IMR-90 (cell line): ENCODE measurements at regions not wholly inside any gene's neighbourhood (a gene's known extent, or its start where the extent isn't known, plus 50 kb on each side); places are given as distances from the start of the nearest gene placed in this dataset.

Source experiments
- ATAC-seq: fragments of 200-7000 bp; cut with Tn5 transposase; 2 replicates; pipeline ENCODE4 v1.9.1; 2020; ENCODE audit warnings: low read depth, mild to moderate bottlenecking, moderate library complexity
- BruUV-seq: library from RNA; stranded (reverse); fragments of 400-500 nt; replicated peaks from 2 replicates; lab custom pipeline; 2021; lab: Mats Ljungman, UMichigan
- CTCF ChIA-PET: fragments of 300-600 bp; formaldehyde crosslinking; extraction: SDS; loops from one replicate; lab custom pipeline; 2021; ENCODE audit warnings: antibody characterized with exemption; lab: Yijun Ruan, JAX
- POLR2A ChIA-PET: fragments of 300-600 bp; sonication (Branson Sonifier 250); formaldehyde crosslinking; loops from one replicate; lab custom pipeline; 2022; ENCODE audit warnings: antibody characterized with exemption; ENCODE audit not compliant: unreplicated experiment; lab: Charles Lee
- DNase-seq: peaks from one replicate; pipeline ENCODE4 v3.0.0; 2013
- H2AFZ ChIP-seq: replicated peaks from 2 replicates; pipeline ENCODE3; 2013; ENCODE audit warnings: low read length, mild to moderate bottlenecking; ENCODE audit not compliant: poor library complexity
- H2AK5ac ChIP-seq: 2 replicates; pipeline ENCODE4 v1.6.1; 2013; ENCODE audit warnings: low read depth, low read length, inconsistent platforms
- H2AK9ac ChIP-seq: replicated peaks from 2 replicates; pipeline ENCODE3; 2013; ENCODE audit warnings: mild to moderate bottlenecking, low read depth, low read length, moderate library complexity; ENCODE audit not compliant: poor library complexity
- H2BK120ac ChIP-seq: 2 replicates; pipeline ENCODE4 v1.6.1; 2013; ENCODE audit warnings: low read depth, low read length, inconsistent platforms
- H2BK15ac ChIP-seq: 3 replicates; pipeline ENCODE4 v1.6.1; 2013; ENCODE audit warnings: low read depth, low read length, inconsistent platforms
- H2BK20ac ChIP-seq: 2 replicates; pipeline ENCODE4 v1.6.1; 2013; ENCODE audit warnings: low read depth, mild to moderate bottlenecking, inconsistent platforms, low read length, moderate library complexity
- H2BK5ac ChIP-seq: 2 replicates; pipeline ENCODE4 v1.6.1; 2013; ENCODE audit warnings: mild to moderate bottlenecking, low read depth, low read length, inconsistent platforms; ENCODE audit not compliant: poor library complexity, severe bottlenecking
- H3K14ac ChIP-seq: replicated peaks from 2 replicates; pipeline ENCODE4 v1.6.1; 2013; ENCODE audit warnings: low read depth, low read length, inconsistent platforms
- H3K18ac ChIP-seq: 2 replicates; pipeline ENCODE4 v1.6.1; 2013; ENCODE audit warnings: low read depth, low read length, control low read depth
- H3K23ac ChIP-seq: 2 replicates; pipeline ENCODE4 v1.6.1; 2013; ENCODE audit warnings: low read depth, low read length, inconsistent platforms
- H3K27ac ChIP-seq: 2 replicates; pipeline ENCODE4 v1.5.1; 2013; ENCODE audit warnings: mild to moderate bottlenecking, control low read depth, low read length; ENCODE audit not compliant: insufficient read depth
- H3K27me3 ChIP-seq: 2 replicates; pipeline ENCODE4 v1.6.1; 2013; ENCODE audit warnings: low read length; ENCODE audit not compliant: control insufficient read depth, insufficient read depth
- H3K36me3 ChIP-seq: 2 replicates; pipeline ENCODE4 v1.6.1; 2013; ENCODE audit warnings: low read length, mixed read lengths; ENCODE audit not compliant: control insufficient read depth, insufficient read depth
- H3K4ac ChIP-seq: 2 replicates; pipeline ENCODE4 v1.6.1; 2013; ENCODE audit warnings: low read depth, low read length, inconsistent platforms
- H3K4me1 ChIP-seq: 2 replicates; pipeline ENCODE4 v1.6.1; 2013; ENCODE audit warnings: low read length, mixed read lengths; ENCODE audit not compliant: control insufficient read depth, insufficient read depth
- H3K4me2 ChIP-seq: 2 replicates; pipeline ENCODE4 v1.6.1; 2013; ENCODE audit warnings: low read depth, mild to moderate bottlenecking, control low read depth, low read length, moderate library complexity
- H3K4me3 ChIP-seq: 2 replicates; pipeline ENCODE4 v1.5.1; 2013; ENCODE audit warnings: low read depth, mild to moderate bottlenecking, control low read depth, low read length, moderate library complexity; ENCODE audit not compliant: insufficient read depth
- H3K56ac ChIP-seq: 2 replicates; pipeline ENCODE4 v1.6.1; 2013; ENCODE audit warnings: low read length, inconsistent platforms; ENCODE audit not compliant: insufficient read depth; ENCODE audit errors: extremely low read depth
- H3K79me1 ChIP-seq, 2 experiments: 2 replicates each; pipeline ENCODE4 v1.6.1; 2013; ENCODE audit warnings: low read length in 2 of 2, inconsistent platforms in 1 of 2, low read depth in 1 of 2
- H3K9ac ChIP-seq: 2 replicates; pipeline ENCODE4 v1.6.1; 2013; ENCODE audit warnings: low read depth, low read length, control low read depth
- H3K9me1 ChIP-seq: 2 replicates; pipeline ENCODE4 v1.6.1; 2013; ENCODE audit warnings: low read length, inconsistent platforms; ENCODE audit not compliant: insufficient read depth
- H3K9me3 ChIP-seq: 2 replicates; pipeline ENCODE4 v1.6.1; 2013; ENCODE audit warnings: low read length; ENCODE audit not compliant: control insufficient read depth, insufficient read depth
- H4K20me1 ChIP-seq: 2 replicates; pipeline ENCODE4 v1.6.1; 2013; ENCODE audit warnings: low read length, inconsistent platforms; ENCODE audit not compliant: insufficient read depth
- H4K5ac ChIP-seq: 2 replicates; pipeline ENCODE4 v1.6.1; 2013; ENCODE audit warnings: mild to moderate bottlenecking, low read depth, low read length, control low read depth
- H4K8ac ChIP-seq, 2 experiments: 2 replicates each; pipeline ENCODE4 v1.6.1; 2013; ENCODE audit warnings: low read depth in 2 of 2, low read length in 2 of 2, control low read depth in 1 of 2, inconsistent platforms in 1 of 2
- H4K91ac ChIP-seq: 2 replicates; pipeline ENCODE4 v1.6.1; 2013; ENCODE audit warnings: low read depth, low read length, inconsistent platforms; ENCODE audit not compliant: insufficient read depth
- CEBPB ChIP-seq: IDR thresholded peaks from 2 replicates; pipeline ENCODE4 v1.6.1; 2012; ENCODE audit warnings: low read depth, low read length, improper control_type of control experiment
- CHD1 ChIP-seq: IDR thresholded peaks from 2 replicates; pipeline ENCODE4 v1.6.1; 2012; ENCODE audit warnings: low read depth, low read length, improper control_type of control experiment
- CTCF ChIP-seq: conservative IDR thresholded peaks from 2 replicates; pipeline ENCODE4 v1.5.1; 2012; ENCODE audit warnings: mild to moderate bottlenecking, low read depth, low read length, improper control_type of control experiment
- ELK1 ChIP-seq: fragments of 150-350 bp; IDR thresholded peaks from 2 replicates; pipeline ENCODE4 v1.6.1; 2016; ENCODE audit warnings: low read depth, mild to moderate bottlenecking, low read length, moderate library complexity, borderline replicate concordance
- FOS ChIP-seq: fragments of 150-350 bp; IDR thresholded peaks from 2 replicates; pipeline ENCODE4 v1.6.1; 2016; ENCODE audit warnings: low read depth, low read length
- MAFK ChIP-seq: IDR thresholded peaks from 2 replicates; pipeline ENCODE4 v1.6.1; 2012; ENCODE audit warnings: low read depth, low read length, improper control_type of control experiment
- MAZ ChIP-seq: IDR thresholded peaks from 2 replicates; pipeline ENCODE4 v1.6.1; 2012; ENCODE audit warnings: low read depth, mild to moderate bottlenecking, low read length, improper control_type of control experiment, moderate library complexity, borderline replicate concordance
- MXI1 ChIP-seq: IDR thresholded peaks from 2 replicates; pipeline ENCODE4 v1.6.1; 2012; ENCODE audit warnings: low read depth, mild to moderate bottlenecking, low read length, moderate library complexity, borderline replicate concordance
- POLR2A ChIP-seq: IDR thresholded peaks from 2 replicates; pipeline ENCODE4 v1.6.1; 2012; ENCODE audit warnings: mild to moderate bottlenecking, low read depth, low read length
- RAD21 ChIP-seq: IDR thresholded peaks from 2 replicates; pipeline ENCODE4 v1.6.1; 2012; ENCODE audit warnings: low read length, improper control_type of control experiment
- SMC3 ChIP-seq: fragments of 150-350 bp; IDR thresholded peaks from 2 replicates; pipeline ENCODE4 v1.6.1; 2016; ENCODE audit warnings: low read depth, mild to moderate bottlenecking, antibody characterized with exemption, low read length, moderate library complexity
- USF2 ChIP-seq: fragments of 150-350 bp; IDR thresholded peaks from 2 replicates; pipeline ENCODE4 v1.6.1; 2017; ENCODE audit warnings: mild to moderate bottlenecking, antibody characterized with exemption, low read length, low read depth
- WGBS, 2 experiments: methylation state at CpG; one replicate each; pipeline versions ENCODE4 v1.1.5 to v1.1.7; 2013; ENCODE audit warnings: missing lambda C conversion rate in 2 of 2; ENCODE audit not compliant: insufficient read length in 1 of 2; ENCODE audit errors: extremely low coverage in 2 of 2; 5-methylcytosine and 5-hydroxymethylcytosine counted together
- dilution Hi-C: fragments of 300-500 bp; cut with HindIII; formaldehyde crosslinking; loops from one replicate; pipeline ENCODE4 v1.14.3; 2018; ENCODE audit warnings: low sequenced_read_pairs; ENCODE audit not compliant: unreplicated experiment
- in situ Hi-C: fragments of 300-500 bp; cut with MboI; formaldehyde crosslinking; loops from 3 replicates; pipeline ENCODE4 v1.14.3; 2019; ENCODE audit warnings: low sequenced_read_pairs, inconsistent platforms, mixed read lengths
- intact Hi-C: fragments of 100-400 bp; cut with micrococcal nuclease; formaldehyde crosslinking; loops from 2 replicates; pipeline ENCODE4 v1.10.0; 2022

- Histone ChIP-seq H3K4me1 (no peaks in the 10 kb centered on the region), H3K56ac (no peak overlapping the region), H3K27ac (no peak overlapping the region), H4K20me1 (no peaks in the 10 kb centered on the region), H3K23ac (no peak overlapping the region), H3K14ac (no peak overlapping the region), H3K9me1 (no peaks in the 10 kb centered on the region), H3K36me3 (no peaks in the 10 kb centered on the region), H2BK15ac (no peak overlapping the region), H4K5ac (no peak overlapping the region), H3K4ac (no peak overlapping the region), H2AK9ac (no peak overlapping the region), H3K4me2 (no peak overlapping the region), H2BK20ac (no peak overlapping the region), H2BK120ac (no peak overlapping the region), H2AK5ac (no peak overlapping the region), H2AFZ (no peak overlapping the region), H2BK5ac (no peak overlapping the region), H3K9ac (no peak overlapping the region), H3K18ac (no peak overlapping the region), H3K9me3 (no peaks in the 10 kb centered on the region), H4K8ac (no peak overlapping the region), H3K4me3 (no peak overlapping the region), H3K27me3 (no peaks in the 10 kb centered on the region), H3K79me1 (no peaks in the 10 kb centered on the region), H4K91ac (no peak overlapping the region)
- BruUV-seq = no TSS peak
- TF ChIP-seq CTCF = no peak
- TF ChIP-seq USF2 = no peak
- no peak for TF ChIP-seq RAD21
- no peak for TF ChIP-seq MXI1
- TF ChIP-seq POLR2A = no peak
- no peak for TF ChIP-seq MAFK
- no peak for TF ChIP-seq CHD1
- TF ChIP-seq ELK1 = no peak
- TF ChIP-seq FOS = no peak
- no peak for TF ChIP-seq SMC3
- TF ChIP-seq MAZ = no peak
- no peak for TF ChIP-seq CEBPB
- ChIA-PET CTCF (interaction anchor here (2.2 kb wide), 1 partner anchor 9 kb away, joined by 8 read pairs; no protein-coding TSS in a partner anchor), POLR2A (no interaction called here)
- in situ Hi-C loops (no loop called here), intact Hi-C loops (no loop called here), dilution Hi-C loops (no loop called here)
- no peak for DNase-seq
- WGBS, 2 experiments = no CpG with 5 or more reads among the region's 3 CpGs
- ATAC-seq = no peak
These were observed 101.7 kb upstream of the HAO2 start for GRCh38 chr1:119266858-119267257.
